Testis (tissue), 2 donors: ENCODE measurements at regions not wholly inside any gene's neighbourhood (a gene's known extent, or its start where the extent isn't known, plus 50 kb on each side); places are given as distances from the start of the nearest gene placed in this dataset.
"Not testable (repeated sequence)": the region's sequence is repeated elsewhere in the genome, so short reads cannot be mapped to it uniquely, and the experiment has no call there.

Experiments used
- POLR2A ChIP-seq: fragments of 450-650 bp; IDR thresholded peaks from one replicate; pipeline ENCODE4 v1.6.1; 2017; ENCODE audit warnings: antibody characterized with exemption, mild to moderate bottlenecking, moderate library complexity
- TF ChIP-seq, protein P1 (sequence below), 3 experiments: fragments of 450-650 bp in 2 of 3; fragments of 200-600 bp in 1 of 3; sonication (generic) in 1 of 3; IDR thresholded peaks; one replicate each; pipeline ENCODE4 v1.5.1; 2016 to 2019; ENCODE audit warnings: antibody characterized with exemption in 3 of 3, mild to moderate bottlenecking in 2 of 3, moderate library complexity in 1 of 3

GRCh38 chrX:3914059-3914458, 200.6 kb upstream of the PRKX start:
- TF ChIP-seq, protein P1, sequence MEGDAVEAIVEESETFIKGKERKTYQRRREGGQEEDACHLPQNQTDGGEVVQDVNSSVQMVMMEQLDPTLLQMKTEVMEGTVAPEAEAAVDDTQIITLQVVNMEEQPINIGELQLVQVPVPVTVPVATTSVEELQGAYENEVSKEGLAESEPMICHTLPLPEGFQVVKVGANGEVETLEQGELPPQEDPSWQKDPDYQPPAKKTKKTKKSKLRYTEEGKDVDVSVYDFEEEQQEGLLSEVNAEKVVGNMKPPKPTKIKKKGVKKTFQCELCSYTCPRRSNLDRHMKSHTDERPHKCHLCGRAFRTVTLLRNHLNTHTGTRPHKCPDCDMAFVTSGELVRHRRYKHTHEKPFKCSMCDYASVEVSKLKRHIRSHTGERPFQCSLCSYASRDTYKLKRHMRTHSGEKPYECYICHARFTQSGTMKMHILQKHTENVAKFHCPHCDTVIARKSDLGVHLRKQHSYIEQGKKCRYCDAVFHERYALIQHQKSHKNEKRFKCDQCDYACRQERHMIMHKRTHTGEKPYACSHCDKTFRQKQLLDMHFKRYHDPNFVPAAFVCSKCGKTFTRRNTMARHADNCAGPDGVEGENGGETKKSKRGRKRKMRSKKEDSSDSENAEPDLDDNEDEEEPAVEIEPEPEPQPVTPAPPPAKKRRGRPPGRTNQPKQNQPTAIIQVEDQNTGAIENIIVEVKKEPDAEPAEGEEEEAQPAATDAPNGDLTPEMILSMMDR (IDR thresholded peaks at IDR 0.05): not testable (repeated sequence)
- TF ChIP-seq POLR2A: not testable (repeated sequence)
